SK-N-SH (cell line): ENCODE measurements at regions not wholly inside any gene's neighbourhood (a gene's known extent, or its start where the extent isn't known, plus 50 kb on each side); places are given as distances from the start of the nearest gene placed in this dataset.

Experiments
- CTCF ChIA-PET: fragments of 300-600, 350-600 bp; formaldehyde crosslinking; extraction: SDS; loops from one replicate; lab custom pipeline; 2021; lab: Yijun Ruan, JAX
- POLR2A ChIA-PET: fragments of 350-600 bp; sonication (Branson Sonifier 250); formaldehyde crosslinking; extraction: SDS; loops from one replicate; lab custom pipeline; 2020; ENCODE audit warnings: antibody characterized with exemption, inconsistent platforms; lab: Yijun Ruan, JAX
- DNase-seq: peaks from one replicate; pipeline ENCODE4 v3.0.0; 2012
- H2AFZ ChIP-seq: fragments of 200-600 bp; sonication (generic); 2 replicates; pipeline ENCODE4 v1.8.1; 2016; ENCODE audit warnings: antibody characterized with exemption, mild to moderate bottlenecking, low read depth
- H3F3A ChIP-seq: fragments of 200-600 bp; sonication (generic); replicated peaks from 2 replicates; pipeline ENCODE3; 2016; ENCODE audit warnings: antibody characterized with exemption, mild to moderate bottlenecking; ENCODE audit not compliant: insufficient read depth
- H3K27ac ChIP-seq, 2 experiments: fragments of 200-500 bp in 1 of 2; fragments of 200-600 bp in 1 of 2; sonication (Bioruptor generic) in 1 of 2; sonication (generic), shearing (Covaris generic) in 1 of 2; 2 replicates each; pipeline versions ENCODE4 v1.5.1 to v1.6.1; 2014 to 2016; ENCODE audit warnings: low read depth in 2 of 2, inconsistent platforms in 1 of 2, low read length in 1 of 2, mild to moderate bottlenecking in 1 of 2, mixed read lengths in 1 of 2
- H3K27me3 ChIP-seq: fragments of 200-600 bp; sonication (generic), shearing (Covaris generic); 2 replicates; pipeline ENCODE4 v1.6.1; 2016; ENCODE audit warnings: mixed run types; ENCODE audit not compliant: insufficient read depth
- H3K36me3 ChIP-seq, 2 experiments: fragments of 200-500 bp in 1 of 2; fragments of 200-600 bp in 1 of 2; sonication (Bioruptor generic) in 1 of 2; sonication (generic) in 1 of 2; replicated peaks in 1 of 2; 2 replicates each; pipeline versions ENCODE3 to v1.5.1; 2014 to 2016; ENCODE audit warnings: low read length in 1 of 2, mild to moderate bottlenecking in 1 of 2; ENCODE audit not compliant: insufficient read depth in 2 of 2, control insufficient read depth in 1 of 2
- H3K4me1 ChIP-seq, 2 experiments: fragments of 200-500 bp in 1 of 2; fragments of 200-600 bp in 1 of 2; sonication (Bioruptor generic) in 1 of 2; sonication (generic), shearing (Covaris generic) in 1 of 2; 2 replicates each; pipeline versions ENCODE4 v1.5.1 to v1.6.1; 2014 to 2016; ENCODE audit warnings: low read depth in 1 of 2, low read length in 1 of 2, mixed run types in 1 of 2; ENCODE audit not compliant: insufficient read depth in 2 of 2, control insufficient read depth in 1 of 2
- H3K4me2 ChIP-seq: fragments of 200-600 bp; sonication (generic), shearing (Covaris generic); 2 replicates; pipeline ENCODE4 v1.6.1; 2017; ENCODE audit warnings: mixed run types
- H3K4me3 ChIP-seq, 2 experiments: fragments of 200-500 bp in 1 of 2; fragments of 200-600 bp in 1 of 2; sonication (Bioruptor generic) in 1 of 2; sonication (generic), shearing (Covaris generic) in 1 of 2; 2 replicates each; pipeline versions ENCODE4 v1.5.1 to v1.8.1; 2014 to 2016; ENCODE audit warnings: low read depth in 2 of 2, inconsistent platforms in 1 of 2, low read length in 1 of 2, mild to moderate bottlenecking in 1 of 2, mixed read lengths in 1 of 2, moderate library complexity in 1 of 2
- H3K79me2 ChIP-seq: fragments of 200-600 bp; sonication (generic); 2 replicates; pipeline ENCODE4 v1.8.1; 2017; ENCODE audit warnings: mild to moderate bottlenecking; ENCODE audit not compliant: insufficient read depth
- H3K9ac ChIP-seq: fragments of 200-600 bp; sonication (generic); 2 replicates; pipeline ENCODE4 v1.6.1; 2017; ENCODE audit warnings: mixed run types
- H3K9me2 ChIP-seq: fragments of 200-600 bp; sonication (generic); 2 replicates; pipeline ENCODE4 v1.6.1; 2017; ENCODE audit warnings: mixed run types
- H3K9me3 ChIP-seq: fragments of 200-600 bp; sonication (generic); 2 replicates; pipeline ENCODE4 v1.6.1; 2017; ENCODE audit warnings: mixed run types, mild to moderate bottlenecking, moderate library complexity
- H4K20me1 ChIP-seq: fragments of 200-600 bp; sonication (generic); 2 replicates; pipeline ENCODE4 v1.6.1; 2017; ENCODE audit warnings: mild to moderate bottlenecking, mixed run types; ENCODE audit not compliant: insufficient read depth
- ELF1 ChIP-seq: IDR thresholded peaks from 2 replicates; pipeline ENCODE4 v1.4.0; 2012
- EP300 ChIP-seq, 2 experiments: IDR thresholded peaks; 2 replicates each; pipeline versions ENCODE4 v1.4.0 to v1.6.1; 2012; ENCODE audit warnings: borderline replicate concordance in 1 of 2, low read depth in 1 of 2, low read length in 1 of 2
- FOXJ3 ChIP-seq: sonication (generic); formaldehyde crosslinking; IDR thresholded peaks from 2 replicates; pipeline ENCODE4 v1.5.1; 2020; ENCODE audit warnings: mild to moderate bottlenecking, missing genetic modification reagents
- FOXM1 ChIP-seq: IDR thresholded peaks from 2 replicates; pipeline ENCODE4 v1.4.0; 2012; ENCODE audit warnings: low read depth, mild to moderate bottlenecking
- GABPA ChIP-seq: IDR thresholded peaks from 2 replicates; pipeline ENCODE4 v1.4.0; 2012; ENCODE audit warnings: low read depth, mild to moderate bottlenecking
- GATA2 ChIP-seq: sonication (generic); formaldehyde crosslinking; IDR thresholded peaks from 2 replicates; pipeline ENCODE4 v1.5.0; 2020; ENCODE audit warnings: mild to moderate bottlenecking, missing genetic modification reagents
- IRF3 ChIP-seq: fragments of 150-350 bp; IDR thresholded peaks from 2 replicates; pipeline ENCODE4 v1.6.1; 2016; ENCODE audit warnings: mild to moderate bottlenecking, low read depth, low read length
- NRF1 ChIP-seq: IDR thresholded peaks from 2 replicates; pipeline ENCODE4 v1.6.1; 2012; ENCODE audit warnings: low read depth, mild to moderate bottlenecking, low read length
- PBX3 ChIP-seq: IDR thresholded peaks from 2 replicates; pipeline ENCODE4; 2012
- POLR2AphosphoS5 ChIP-seq: IDR thresholded peaks from 2 replicates; pipeline ENCODE4 v1.6.1; 2012; ENCODE audit warnings: low read depth, low read length
- RAD21 ChIP-seq: IDR thresholded peaks from 2 replicates; pipeline ENCODE4 v1.6.1; 2012; ENCODE audit warnings: mild to moderate bottlenecking, low read length
- RCOR1 ChIP-seq: fragments of 150-350 bp; IDR thresholded peaks from 2 replicates; pipeline ENCODE4 v1.6.1; 2017; ENCODE audit warnings: antibody characterized with exemption, low read length
- RXRA ChIP-seq: IDR thresholded peaks from 2 replicates; pipeline ENCODE4 v1.4.0; 2012; ENCODE audit warnings: low read depth, mild to moderate bottlenecking, borderline replicate concordance
- TAF1 ChIP-seq: IDR thresholded peaks from 2 replicates; pipeline ENCODE4 v1.6.1; 2012; ENCODE audit warnings: low read depth, mild to moderate bottlenecking, low read length, moderate library complexity, borderline replicate concordance
- TCF12 ChIP-seq: IDR thresholded peaks from 2 replicates; pipeline ENCODE4 v1.4.0; 2012
- TEAD4 ChIP-seq: IDR thresholded peaks from 2 replicates; pipeline ENCODE4 v1.4.0; 2012; ENCODE audit warnings: mild to moderate bottlenecking, borderline replicate concordance; ENCODE audit not compliant: insufficient read depth
- ZBTB33 ChIP-seq: IDR thresholded peaks from 2 replicates; pipeline ENCODE4 v1.4.0; 2012; ENCODE audit warnings: low read depth, borderline replicate concordance
- WGBS: methylation state at CpG from one replicate; pipeline ENCODE4 v1.1.6; 2017; ENCODE audit warnings: low lambda C conversion rate; 5-methylcytosine and 5-hydroxymethylcytosine counted together

- WGBS: 33% methylated on average over 5 of the region's 5 CpGs
- H3K27me3 ChIP-seq: no peaks in the 10 kb centered on the region
- TF ChIP-seq IRF3 (no peak), GATA2 (no peak), POLR2AphosphoS5 (no peak), RAD21 (no peak), NRF1 (no peak), TEAD4 (no peak), GABPA (no peak), TAF1 (no peak), ZBTB33 (no peak)
- no peaks in the 10 kb centered on the region for H4K20me1 ChIP-seq
- H3K9me3 ChIP-seq: no peaks in the 10 kb centered on the region
- no peaks in the 10 kb centered on the region for H3F3A ChIP-seq
- H3K79me2 ChIP-seq: no peaks in the 10 kb centered on the region
- no peak overlapping the region for H3K4me2 ChIP-seq
- no peak for DNase-seq
- H3K9me2 ChIP-seq: no peaks in the 10 kb centered on the region
- no peaks in the 10 kb centered on the region for H3K4me1 ChIP-seq
- H3K9ac ChIP-seq: no peak overlapping the region
- no peak overlapping the region for H3K4me3 ChIP-seq
- no peak overlapping the region for H3K27ac ChIP-seq
- H2AFZ ChIP-seq: no peak overlapping the region
- ChIA-PET CTCF (no interaction called here), POLR2A (no interaction called here)
- H3K36me3 ChIP-seq: no peaks in the 10 kb centered on the region
These were observed 732.3 kb upstream of the NCAM2 start for GRCh38 chr21:20265707-20266440.

GRCh38 chr21:20266441-20266710, 731.8 kb upstream of the NCAM2 start:
- POLR2A ChIA-PET: no interaction called here

More at GRCh38 chr21:20266441-20266710, 731.8 kb upstream of the NCAM2 start:
- Histone ChIP-seq H3K36me3 (no peaks in the 10 kb centered on the region), H2AFZ (no peak overlapping the region), H3K9ac (no peak overlapping the region), H3K9me3 (no peaks in the 10 kb centered on the region), H3K27ac (no peak overlapping the region), H3K4me3 (no peak overlapping the region), H4K20me1 (no peaks in the 10 kb centered on the region), H3K9me2 (no peaks in the 10 kb centered on the region), H3K79me2 (no peaks in the 10 kb centered on the region), H3K4me1 (no peaks in the 10 kb centered on the region), H3K4me2 (no peak overlapping the region), H3F3A (no peaks in the 10 kb centered on the region), H3K27me3 (no peaks in the 10 kb centered on the region)
- 66% methylated on average over 2 of the region's 2 CpGs for WGBS
- CTCF ChIA-PET: no interaction called here
- no peak for TF ChIP-seq RXRA
- no peak for TF ChIP-seq EP300 (IDR thresholded peaks at IDR 0.05; ENCODE audit: borderline replicate concordance in 1 of 2, low read depth in 1 of 2, low read length in 1 of 2)
- no peak for TF ChIP-seq ELF1
- TF ChIP-seq ZBTB33: no peak
- TF ChIP-seq PBX3: no peak
- no peak for TF ChIP-seq FOXM1
- TF ChIP-seq RCOR1: no peak
- no peak for TF ChIP-seq FOXJ3 (CRISPR knock-in tag)
- no peak for TF ChIP-seq TCF12
- no peak for DNase-seq
